Endothelial cell of umbilical vein (primary cell): ENCODE measurements at regions not wholly inside any gene's neighbourhood (a gene's known extent, or its start where the extent isn't known, plus 50 kb on each side); places are given as distances from the start of the nearest gene placed in this dataset.
"Not testable (repeated sequence)": the region's sequence is repeated elsewhere in the genome, so short reads cannot be mapped to it uniquely, and the experiment has no call there.

ENCODE experiments used
- BruUV-seq: library from RNA; stranded (reverse); fragments of 400-500 nt; replicated peaks from 2 replicates; lab custom pipeline; 2021; lab: Mats Ljungman, UMichigan
- CTCF ChIA-PET: fragments of 300-600, 350-600 bp; sonication (Branson Sonifier 250); formaldehyde crosslinking; loops from one replicate; lab custom pipeline; 2021; ENCODE audit warnings: antibody characterized with exemption, inconsistent platforms; lab: Charles Lee
- POLR2A ChIA-PET: fragments of 300-600, 350-600 bp; sonication (Branson Sonifier 250); formaldehyde crosslinking; loops from one replicate; lab custom pipeline; 2021; ENCODE audit warnings: antibody characterized with exemption, inconsistent platforms; lab: Charles Lee
- DNase-seq: peaks from one replicate; pipeline ENCODE4 v3.0.0-alpha.2; 2011; ENCODE audit warnings: low read depth, low spot score
- FAIRE-seq: peaks from 2 replicates; lab custom pipeline; 2011; peaks lifted over from hg19 to GRCh38; lab: Jason Lieb, UNC
- H2AFZ ChIP-seq: 2 replicates; pipeline ENCODE4 v1.6.0; 2012; ENCODE audit warnings: low read depth, low read length, control low read depth, inconsistent platforms
- H3K27ac ChIP-seq: 2 replicates; pipeline ENCODE4 v1.5.1; 2011; ENCODE audit warnings: low read depth, mild to moderate bottlenecking, control low read depth, low read length, moderate library complexity; ENCODE audit not compliant: insufficient read depth
- H3K27me3 ChIP-seq, 2 experiments: 2 replicates each; pipeline versions ENCODE4 v1.6.0 to v1.6.1; 2011; ENCODE audit warnings: low read length in 2 of 2, mixed read lengths in 1 of 2; ENCODE audit not compliant: control insufficient read depth in 2 of 2, insufficient read depth in 2 of 2
- H3K36me3 ChIP-seq, 2 experiments: 2 replicates in 1 of 2; 3 replicates in 1 of 2; pipeline ENCODE4 v1.5.1; 2011; ENCODE audit warnings: low read length in 2 of 2, mild to moderate bottlenecking in 1 of 2, moderate library complexity in 1 of 2; ENCODE audit not compliant: control insufficient read depth in 2 of 2, insufficient read depth in 2 of 2; ENCODE audit errors: extremely low read depth in 1 of 2
- H3K4me1 ChIP-seq: 3 replicates; pipeline ENCODE4 v1.5.1; 2011; ENCODE audit warnings: mild to moderate bottlenecking, low read length; ENCODE audit not compliant: control insufficient read depth, insufficient read depth; ENCODE audit errors: extremely low read depth
- H3K4me2 ChIP-seq: 2 replicates; pipeline ENCODE4 v1.6.1; 2011; ENCODE audit warnings: low read length, control low read depth, mixed read lengths; ENCODE audit not compliant: insufficient read depth
- H3K4me3 ChIP-seq, 3 experiments: fragments of 200-600 bp in 1 of 3; sonication (generic), shearing (Covaris generic) in 1 of 3; replicated peaks in 1 of 3; 2 replicates each; pipeline ENCODE4 v1.5.1; 2011 to 2016; ENCODE audit warnings: control low read depth in 3 of 3, low read length in 3 of 3, mild to moderate bottlenecking in 2 of 3, inconsistent platforms in 1 of 3, low read depth in 1 of 3, moderate library complexity in 1 of 3; ENCODE audit not compliant: insufficient read depth in 1 of 3
- H3K79me2 ChIP-seq: 2 replicates; pipeline ENCODE4 v1.6.0; 2012; ENCODE audit warnings: low read length, inconsistent platforms; ENCODE audit not compliant: control insufficient read depth, insufficient read depth
- H3K9ac ChIP-seq: replicated peaks from 2 replicates; pipeline ENCODE3; 2011; ENCODE audit warnings: low read length, control low read depth; ENCODE audit not compliant: insufficient read depth; ENCODE audit errors: extremely low read depth
- H3K9me1 ChIP-seq: replicated peaks from 3 replicates; pipeline ENCODE4 v1.6.0; 2011; ENCODE audit warnings: mild to moderate bottlenecking, low read length; ENCODE audit not compliant: control insufficient read depth, insufficient read depth; ENCODE audit errors: extremely low read depth
- H3K9me3 ChIP-seq: replicated peaks from 2 replicates; pipeline ENCODE4 v1.5.1; 2012; ENCODE audit warnings: low read length, inconsistent platforms; ENCODE audit not compliant: control insufficient read depth, insufficient read depth
- H4K20me1 ChIP-seq: replicated peaks from 2 replicates; pipeline ENCODE3; 2011; ENCODE audit warnings: mild to moderate bottlenecking, low read length; ENCODE audit not compliant: control insufficient read depth, insufficient read depth; ENCODE audit errors: extremely low read depth
- CTCF ChIP-seq, 2 donors: IDR thresholded peaks; 1 replicate in 1 of 2; 2 replicates in 1 of 2; pipeline ENCODE4 v1.5.1; 2011; ENCODE audit warnings: low read length in 2 of 2, mild to moderate bottlenecking in 2 of 2, moderate library complexity in 2 of 2, control low read depth in 1 of 2, inconsistent platforms in 1 of 2, low read depth in 1 of 2; ENCODE audit not compliant: insufficient read depth in 1 of 2; ENCODE audit errors: extremely low read depth in 1 of 2
- EZH2 ChIP-seq: IDR thresholded peaks from 2 replicates; pipeline ENCODE4 v1.6.1; 2012; ENCODE audit warnings: borderline replicate concordance, low read depth, mild to moderate bottlenecking, moderate library complexity, low read length, inconsistent platforms; ENCODE audit not compliant: severe bottlenecking
- FOS ChIP-seq: IDR thresholded peaks from 2 replicates; pipeline ENCODE4 v1.6.1; 2011; ENCODE audit warnings: mild to moderate bottlenecking, low read length, moderate library complexity, borderline replicate concordance; ENCODE audit not compliant: insufficient read depth
- GATA2 ChIP-seq: IDR thresholded peaks from 2 replicates; pipeline ENCODE4 v1.7.0; 2011; ENCODE audit warnings: low read depth, mild to moderate bottlenecking, moderate library complexity, mixed read lengths, low read length; ENCODE audit not compliant: insufficient read length, insufficient read depth
- JUN ChIP-seq: IDR thresholded peaks from 2 replicates; pipeline ENCODE4 v1.6.1; 2011; ENCODE audit warnings: borderline replicate concordance, low read depth; ENCODE audit not compliant: insufficient read length, insufficient read depth
- MAX ChIP-seq: IDR thresholded peaks from 2 replicates; pipeline ENCODE4 v1.6.1; 2011; ENCODE audit not compliant: insufficient read depth, insufficient read length
- MYC ChIP-seq: IDR thresholded peaks from one replicate; pipeline ENCODE4 v1.6.1; 2011; ENCODE audit warnings: mild to moderate bottlenecking, low read depth, low read length
- POLR2A ChIP-seq: IDR thresholded peaks from 2 replicates; pipeline ENCODE4 v1.6.1; 2012; ENCODE audit warnings: low read depth, mild to moderate bottlenecking, control low read depth, low read length
- POLR2AphosphoS5 ChIP-seq: IDR thresholded peaks from 2 replicates; pipeline ENCODE4 v1.6.1; 2012; ENCODE audit warnings: low read depth, mild to moderate bottlenecking, control low read depth, low read length, moderate library complexity; ENCODE audit not compliant: insufficient read depth
- dilution Hi-C: fragments of 300-500 bp; cut with MboI; formaldehyde crosslinking; loops from one replicate; pipeline ENCODE4 v1.15.0; 2019; ENCODE audit warnings: low sequenced_read_pairs; ENCODE audit not compliant: extremely low pct_ligation_motif_present
- intact Hi-C: fragments of 100-400 bp; cut with micrococcal nuclease; formaldehyde crosslinking; loops from one replicate; pipeline ENCODE4 v1.10.0; 2022

- Histone ChIP-seq H3K9me1 (no peaks in the 10 kb centered on the region), H3K27me3 (no peaks in the 10 kb centered on the region), H2AFZ (no peak overlapping the region), H3K4me3 (no peak overlapping the region), H3K79me2 (no peaks in the 10 kb centered on the region), H3K4me1 (no peaks in the 10 kb centered on the region), H3K9ac (no peak overlapping the region), H4K20me1 (no peaks in the 10 kb centered on the region), H3K27ac (no peak overlapping the region), H3K4me2 (no peak overlapping the region), H3K9me3 (no peaks in the 10 kb centered on the region), H3K36me3 (no peaks in the 10 kb centered on the region)
- intact Hi-C loops (no loop called here), dilution Hi-C loops (no loop called here)
- POLR2A ChIA-PET, result no interaction called here
- CTCF ChIA-PET, result no interaction called here
- TF ChIP-seq POLR2AphosphoS5 (no peak), POLR2A (no peak), GATA2 (no peak), CTCF (IDR thresholded peaks at IDR 0.05; ENCODE audit: extremely low read depth in 1 of 2, insufficient read depth in 1 of 2, low read depth in 1 of 2, low read length in 2 of 2) (no peak), JUN (no peak), MAX (no peak), FOS (no peak), MYC (no peak), EZH2 (no peak)
- no TSS peak for BruUV-seq
- no peak for FAIRE-seq
- DNase-seq, result no peak
Observed at GRCh38 chr2:145524303-145524702, 1004.4 kb upstream of the ZEB2 start.

- H3K9me3 ChIP-seq, H3K4me2 ChIP-seq, DNase-seq, H3K79me2 ChIP-seq, H3K4me3 ChIP-seq, H4K20me1 ChIP-seq, POLR2A ChIA-PET, H3K9me1 ChIP-seq, BruUV-seq, H3K27me3 ChIP-seq, dilution Hi-C loops, H3K9ac ChIP-seq, H3K4me1 ChIP-seq, H3K36me3 ChIP-seq, CTCF ChIA-PET, H3K27ac ChIP-seq, intact Hi-C loops, FAIRE-seq, H2AFZ ChIP-seq: not testable (repeated sequence)
Observed at GRCh38 chr2:145519254-145519653, 999.3 kb upstream of the ZEB2 start.
